ENCODE measurements at regions not wholly inside any gene's neighbourhood (a gene's known extent, or its start where the extent isn't known, plus 50 kb on each side); places are given as distances from the start of the nearest gene placed in this dataset.

DNA sequence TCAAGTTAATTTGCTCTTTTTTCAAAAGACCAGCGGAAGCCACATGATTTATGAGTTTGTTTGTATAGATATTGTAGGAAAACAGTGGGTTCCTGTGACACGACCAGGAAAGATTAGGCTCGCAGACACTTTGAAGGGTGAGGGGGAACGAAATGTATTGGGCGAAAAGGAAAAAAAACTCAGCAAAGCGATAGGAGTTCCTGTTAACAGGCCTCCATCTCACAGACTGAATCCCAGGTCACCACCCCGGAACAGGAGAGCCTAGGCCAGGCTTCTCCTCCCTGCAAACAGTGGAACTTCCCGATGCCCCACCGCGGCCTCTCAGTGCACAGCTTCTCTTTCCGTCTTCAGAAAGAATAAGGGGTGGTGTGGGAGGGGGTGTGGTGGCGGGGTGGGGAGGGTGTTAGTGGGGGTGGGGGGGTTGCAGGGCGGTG is 181.8 kb upstream of the GPRIN3 start:
- Mint-ChIP-seq H3K27me3 (ENCODE audit: unreplicated experiment) (no peaks in the 10 kb centered on the region), H3K9me3 (ENCODE audit: unreplicated experiment) (no peaks in the 10 kb centered on the region), H3K4me3 (ENCODE audit: unreplicated experiment) (peak overlapping the region; percentile 56), H3K36me3 (ENCODE audit: low read depth, unreplicated experiment) (peaks cover 4% of the 10 kb centered on the region), H3K27ac (ENCODE audit: unreplicated experiment) (no peak overlapping the region), H3K4me1 (ENCODE audit: unreplicated experiment) (peaks cover 9% of the 10 kb centered on the region)
- TF ChIP-seq, protein P1, sequence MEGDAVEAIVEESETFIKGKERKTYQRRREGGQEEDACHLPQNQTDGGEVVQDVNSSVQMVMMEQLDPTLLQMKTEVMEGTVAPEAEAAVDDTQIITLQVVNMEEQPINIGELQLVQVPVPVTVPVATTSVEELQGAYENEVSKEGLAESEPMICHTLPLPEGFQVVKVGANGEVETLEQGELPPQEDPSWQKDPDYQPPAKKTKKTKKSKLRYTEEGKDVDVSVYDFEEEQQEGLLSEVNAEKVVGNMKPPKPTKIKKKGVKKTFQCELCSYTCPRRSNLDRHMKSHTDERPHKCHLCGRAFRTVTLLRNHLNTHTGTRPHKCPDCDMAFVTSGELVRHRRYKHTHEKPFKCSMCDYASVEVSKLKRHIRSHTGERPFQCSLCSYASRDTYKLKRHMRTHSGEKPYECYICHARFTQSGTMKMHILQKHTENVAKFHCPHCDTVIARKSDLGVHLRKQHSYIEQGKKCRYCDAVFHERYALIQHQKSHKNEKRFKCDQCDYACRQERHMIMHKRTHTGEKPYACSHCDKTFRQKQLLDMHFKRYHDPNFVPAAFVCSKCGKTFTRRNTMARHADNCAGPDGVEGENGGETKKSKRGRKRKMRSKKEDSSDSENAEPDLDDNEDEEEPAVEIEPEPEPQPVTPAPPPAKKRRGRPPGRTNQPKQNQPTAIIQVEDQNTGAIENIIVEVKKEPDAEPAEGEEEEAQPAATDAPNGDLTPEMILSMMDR (IDR thresholded peaks at IDR 0.05; ENCODE audit: unreplicated experiment): no peak
- DNase-seq (ENCODE audit: low spot score): peak; percentile 9

DNA sequence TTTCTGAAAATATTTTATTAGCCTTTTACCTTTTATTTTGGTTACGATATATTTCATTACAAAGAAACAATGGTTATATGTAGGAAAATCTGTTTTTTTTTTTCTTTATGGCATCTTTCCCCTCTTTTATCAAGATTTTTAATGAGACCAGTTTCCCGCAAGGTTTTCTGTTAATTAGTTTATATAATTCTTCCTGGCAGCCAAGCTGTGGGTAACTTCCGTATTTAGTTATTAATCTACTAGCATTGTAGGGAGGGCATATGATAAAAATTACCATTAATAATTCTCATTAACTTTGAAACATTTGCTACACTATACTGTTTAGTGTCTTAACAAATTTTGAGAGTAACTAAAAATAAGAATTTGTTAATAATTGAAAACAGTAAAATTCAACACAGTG is 181.1 kb upstream of the GPRIN3 start:
- H3K4me3 Mint-ChIP-seq (ENCODE audit: unreplicated experiment): no peak overlapping the region
- H3K36me3 Mint-ChIP-seq (ENCODE audit: low read depth, unreplicated experiment): peaks cover 4% of the 10 kb centered on the region
- no peaks in the 10 kb centered on the region for H3K27me3 Mint-ChIP-seq (ENCODE audit: unreplicated experiment)
- no peaks in the 10 kb centered on the region for H3K9me3 Mint-ChIP-seq (ENCODE audit: unreplicated experiment)
- H3K27ac Mint-ChIP-seq (ENCODE audit: unreplicated experiment): no peak overlapping the region
- TF ChIP-seq, protein P1 (IDR thresholded peaks at IDR 0.05; ENCODE audit: unreplicated experiment): no peak
- DNase-seq (ENCODE audit: low spot score): no peak
- peaks cover 9% of the 10 kb centered on the region for H3K4me1 Mint-ChIP-seq (ENCODE audit: unreplicated experiment)

DNA sequence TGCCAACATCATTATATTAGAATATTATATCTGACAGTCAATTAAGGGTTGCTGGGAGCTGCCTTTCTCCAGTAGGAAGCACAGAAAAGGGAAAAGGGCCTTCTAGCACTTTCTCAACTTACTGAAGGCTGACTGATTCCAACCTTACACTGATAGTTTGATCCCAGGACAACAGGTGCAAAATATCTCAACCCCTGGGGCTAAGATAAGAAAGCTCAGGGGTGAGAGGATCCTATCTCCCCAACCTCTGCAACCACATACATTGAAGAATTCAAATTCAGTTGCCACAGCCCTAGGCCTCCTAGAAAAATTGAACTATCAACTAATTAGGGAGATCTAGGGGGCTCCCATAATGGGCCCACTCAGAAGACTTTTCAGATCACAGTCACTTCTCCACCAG is 179.1 kb upstream of the GPRIN3 start:
- DNase-seq (ENCODE audit: low spot score): no peak
- TF ChIP-seq, protein P1 (IDR thresholded peaks at IDR 0.05; ENCODE audit: unreplicated experiment): no peak
- Mint-ChIP-seq H3K4me3 (ENCODE audit: unreplicated experiment) (no peak overlapping the region), H3K27ac (ENCODE audit: unreplicated experiment) (no peak overlapping the region), H3K36me3 (ENCODE audit: low read depth, unreplicated experiment) (peaks cover 4% of the 10 kb centered on the region), H3K9me3 (ENCODE audit: unreplicated experiment) (no peaks in the 10 kb centered on the region), H3K27me3 (ENCODE audit: unreplicated experiment) (no peaks in the 10 kb centered on the region), H3K4me1 (ENCODE audit: unreplicated experiment) (peaks cover 6% of the 10 kb centered on the region)

DNA sequence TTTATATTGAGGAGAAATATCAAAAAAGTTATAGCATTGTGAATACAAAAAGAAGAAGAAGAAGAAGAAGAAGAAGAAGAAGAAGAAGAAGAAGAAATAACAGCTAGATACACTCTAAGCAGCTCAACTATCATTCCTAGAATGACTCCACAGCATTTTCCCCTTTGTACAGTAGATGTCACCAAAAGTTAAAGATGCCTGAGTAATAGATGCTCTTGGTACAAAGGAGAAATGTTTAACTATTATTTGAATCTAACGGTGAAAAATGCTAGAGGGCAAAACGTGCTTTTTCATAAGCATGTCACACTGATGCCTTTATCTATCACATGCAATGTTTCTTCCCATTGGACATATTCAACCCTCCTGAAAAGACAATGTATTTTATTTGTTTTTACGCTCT is 178.4 kb upstream of the GPRIN3 start:
- H3K4me3 Mint-ChIP-seq (ENCODE audit: unreplicated experiment): no peak overlapping the region
- no peak for DNase-seq (ENCODE audit: low spot score)
- H3K4me1 Mint-ChIP-seq (ENCODE audit: unreplicated experiment): peaks cover 6% of the 10 kb centered on the region
- H3K27me3 Mint-ChIP-seq (ENCODE audit: unreplicated experiment): no peaks in the 10 kb centered on the region
- peaks cover 4% of the 10 kb centered on the region for H3K36me3 Mint-ChIP-seq (ENCODE audit: low read depth, unreplicated experiment)
- H3K27ac Mint-ChIP-seq (ENCODE audit: unreplicated experiment): no peak overlapping the region
- no peaks in the 10 kb centered on the region for H3K9me3 Mint-ChIP-seq (ENCODE audit: unreplicated experiment)
- TF ChIP-seq, protein P1 (IDR thresholded peaks at IDR 0.05; ENCODE audit: unreplicated experiment): no peak

DNA sequence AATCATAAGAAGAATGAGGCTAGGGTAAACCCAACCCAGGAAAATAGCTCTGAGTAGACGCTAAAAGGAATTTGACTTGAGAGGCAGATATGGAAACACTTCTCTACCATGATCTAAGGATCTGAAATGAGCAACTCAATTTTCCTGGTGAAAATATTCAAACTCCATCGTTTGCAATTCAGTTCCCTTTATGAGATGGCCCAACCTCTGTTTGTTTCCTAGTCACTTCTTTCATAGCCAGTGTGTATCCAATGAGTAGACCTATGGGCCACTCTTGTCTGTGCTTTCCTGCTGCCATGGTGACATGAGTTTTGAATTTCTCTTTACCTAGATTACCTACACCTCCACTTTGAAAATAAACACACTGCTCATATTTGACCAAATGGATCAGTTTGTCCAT is 176.2 kb upstream of the GPRIN3 start:
- DNase-seq (ENCODE audit: low spot score): no peak
- H3K36me3 Mint-ChIP-seq (ENCODE audit: low read depth, unreplicated experiment): no peaks in the 10 kb centered on the region
- TF ChIP-seq, protein P1 (IDR thresholded peaks at IDR 0.05; ENCODE audit: unreplicated experiment): no peak
- no peak overlapping the region for H3K4me3 Mint-ChIP-seq (ENCODE audit: unreplicated experiment)
- no peak overlapping the region for H3K27ac Mint-ChIP-seq (ENCODE audit: unreplicated experiment)
- peaks cover 2% of the 10 kb centered on the region for H3K4me1 Mint-ChIP-seq (ENCODE audit: unreplicated experiment)
- no peaks in the 10 kb centered on the region for H3K27me3 Mint-ChIP-seq (ENCODE audit: unreplicated experiment)
- no peaks in the 10 kb centered on the region for H3K9me3 Mint-ChIP-seq (ENCODE audit: unreplicated experiment)
